HG02759 (cell line): ENCODE measurements at regions not wholly inside any gene's neighbourhood (a gene's known extent, or its start where the extent isn't known, plus 50 kb on each side); places are given as distances from the start of the nearest gene placed in this dataset.
"Not testable (repeated sequence)": the region's sequence is repeated elsewhere in the genome, so short reads cannot be mapped to it uniquely, and the experiment has no call there.

Experiments used
- ATAC-seq: cut with Tn5 transposase; IDR thresholded peaks from one replicate; pipeline ENCODE4 v1.9.1; 2021; ENCODE audit warnings: mild to moderate bottlenecking, moderate library complexity; ENCODE audit not compliant: unreplicated experiment

DNA sequence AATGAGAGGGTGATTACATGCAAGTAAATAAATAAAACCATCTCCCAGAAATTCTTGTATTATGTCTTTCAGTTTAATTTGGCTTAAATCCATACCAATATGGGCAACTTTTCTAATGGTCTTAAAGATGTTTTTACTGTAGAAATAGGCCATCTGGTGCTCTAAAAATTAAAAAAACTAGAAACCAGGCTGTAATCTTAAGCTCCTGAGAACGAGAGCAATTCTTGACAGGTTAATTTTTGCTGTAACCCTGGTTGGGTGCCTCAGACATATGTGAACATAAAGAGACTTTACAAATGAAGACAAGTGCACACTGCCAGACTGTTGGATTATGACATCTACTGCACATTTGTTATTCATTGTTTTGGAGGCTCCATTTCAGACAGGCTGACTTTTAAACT lies 246.8 kb upstream of the DAB2 start:
- no peak for ATAC-seq

DNA sequence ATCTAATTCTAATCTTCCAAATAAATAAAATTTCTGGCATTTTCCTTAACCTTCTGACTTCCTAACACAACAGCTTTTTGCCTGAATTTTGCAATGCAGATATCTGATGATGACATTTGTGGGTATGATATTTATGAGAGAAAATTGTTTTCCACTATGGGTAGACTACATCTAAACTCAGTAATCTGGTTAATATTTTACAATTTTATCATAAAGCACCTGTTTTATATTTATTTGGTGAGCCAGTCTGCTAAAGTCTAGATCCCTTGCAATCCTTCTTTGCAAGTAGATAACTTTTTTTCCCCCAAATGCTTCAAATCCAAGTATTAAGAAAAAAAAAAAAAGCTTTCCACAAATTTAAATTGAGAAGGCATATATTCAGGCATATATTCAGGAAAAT lies 246.2 kb upstream of the DAB2 start:
- no peak for ATAC-seq

DNA sequence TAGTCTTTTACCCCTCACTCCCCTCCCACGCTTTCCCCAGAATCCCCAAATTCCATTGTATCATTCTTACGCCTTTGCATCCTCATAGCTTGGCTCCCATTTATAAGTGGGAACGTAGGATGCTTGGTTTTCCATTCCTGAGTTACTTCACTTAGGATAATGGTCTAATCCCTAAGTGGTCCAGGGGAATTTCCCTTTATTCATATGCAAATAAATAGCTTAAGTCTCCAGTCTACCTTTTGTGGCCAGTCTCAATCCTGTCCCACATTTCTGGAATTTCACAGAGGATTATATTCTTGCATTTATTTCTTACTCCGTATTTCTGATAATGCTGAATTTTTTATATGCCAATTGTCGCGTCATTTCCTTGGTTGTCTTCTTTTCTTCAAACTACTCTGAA lies 245.6 kb upstream of the DAB2 start:
- no peak for ATAC-seq

DNA sequence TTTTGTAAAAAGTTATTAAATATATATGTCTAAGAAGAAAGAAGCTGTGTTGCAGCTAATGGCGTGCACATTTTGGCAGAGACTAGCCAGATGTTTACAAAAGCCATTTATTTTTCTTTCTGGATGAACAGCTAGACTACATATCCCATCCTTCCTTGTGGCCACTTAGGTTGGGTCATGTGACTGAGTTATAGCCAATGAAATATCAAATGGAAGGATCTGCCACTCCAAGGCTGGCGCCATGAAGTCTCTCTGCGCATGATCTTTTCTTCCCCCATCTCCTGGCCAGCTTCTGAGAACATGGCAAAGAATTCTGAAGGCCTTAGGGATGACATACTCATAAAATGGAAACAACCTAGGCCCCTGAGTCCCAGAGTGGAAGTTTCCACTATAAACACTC lies 244.2 kb upstream of the DAB2 start:
- no peak for ATAC-seq

DNA sequence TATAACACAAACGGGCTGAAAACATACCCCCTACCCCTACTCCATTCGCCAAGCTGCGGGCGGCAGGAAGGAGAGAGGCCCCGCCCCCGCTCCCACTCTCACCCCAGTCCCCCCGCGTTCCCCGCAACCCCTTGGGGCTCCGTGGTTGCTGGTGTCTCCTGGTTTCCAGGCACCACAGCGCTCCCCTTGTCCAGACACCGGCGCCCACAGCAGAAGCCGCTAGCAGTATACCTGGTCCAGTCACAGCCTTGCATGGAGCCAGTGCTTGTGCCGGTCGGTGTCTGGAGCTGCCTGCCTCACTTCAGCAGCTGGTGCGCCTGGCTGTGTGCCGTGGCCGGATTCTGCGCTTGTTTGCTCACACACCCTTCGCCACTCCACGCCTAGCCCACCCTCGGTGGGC lies 240.5 kb upstream of the DAB2 start:
- no peak for ATAC-seq

DNA sequence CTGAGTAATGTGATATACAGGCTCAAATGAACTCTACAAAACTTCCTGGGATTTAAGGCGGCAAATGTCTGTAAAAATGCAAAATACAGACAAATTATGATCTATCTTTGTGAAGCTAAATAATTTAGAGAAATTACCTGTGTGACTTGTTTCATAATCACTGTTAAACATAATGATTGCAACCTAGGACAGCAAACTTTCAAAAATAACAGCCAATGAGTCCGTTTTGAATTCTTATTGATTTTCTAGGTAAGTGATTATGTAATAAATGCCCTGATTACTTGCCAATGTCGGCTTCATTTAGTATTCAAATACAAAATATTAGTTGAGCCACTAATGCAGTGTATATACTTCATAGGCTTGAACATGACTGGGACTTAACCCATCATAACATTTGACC lies 238.2 kb upstream of the DAB2 start:
- ATAC-seq: no peak

DNA sequence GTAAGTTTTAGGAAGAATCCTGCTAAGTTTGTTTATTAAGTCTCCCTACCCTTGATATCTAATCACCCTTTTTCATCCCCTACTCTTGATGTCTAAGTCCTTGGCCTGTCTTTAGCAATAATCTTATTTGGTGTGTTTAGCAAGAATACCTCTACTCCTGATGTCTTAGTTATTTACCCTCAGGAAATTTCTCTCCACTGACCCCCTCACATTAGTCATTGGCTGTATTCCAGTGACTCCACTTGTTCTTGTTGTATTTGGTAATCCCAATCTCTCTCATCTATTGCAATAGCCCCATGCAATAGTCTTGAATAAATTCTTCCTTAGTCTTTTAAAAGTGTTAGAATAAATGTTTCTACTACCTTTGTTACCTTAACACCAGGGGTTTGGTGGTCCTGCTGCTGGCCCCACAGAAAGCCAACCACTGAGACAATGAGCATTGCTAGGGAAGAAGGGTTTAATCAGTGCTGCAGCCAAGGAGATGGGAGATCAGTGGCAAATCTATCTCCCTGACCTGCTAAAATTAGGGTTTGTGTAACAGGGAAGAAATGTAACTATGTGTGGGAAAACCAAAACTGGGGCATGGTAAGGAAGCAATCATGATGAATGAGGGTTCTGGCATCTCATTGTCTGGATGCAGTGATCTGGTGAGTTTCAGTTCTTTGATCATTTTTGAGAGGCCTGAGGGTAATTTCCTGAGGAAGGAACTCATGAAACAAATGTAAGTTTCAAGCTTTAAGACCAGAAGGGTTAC lies 236.4 kb upstream of the DAB2 start:
- peak; percentile 44 for ATAC-seq

DNA sequence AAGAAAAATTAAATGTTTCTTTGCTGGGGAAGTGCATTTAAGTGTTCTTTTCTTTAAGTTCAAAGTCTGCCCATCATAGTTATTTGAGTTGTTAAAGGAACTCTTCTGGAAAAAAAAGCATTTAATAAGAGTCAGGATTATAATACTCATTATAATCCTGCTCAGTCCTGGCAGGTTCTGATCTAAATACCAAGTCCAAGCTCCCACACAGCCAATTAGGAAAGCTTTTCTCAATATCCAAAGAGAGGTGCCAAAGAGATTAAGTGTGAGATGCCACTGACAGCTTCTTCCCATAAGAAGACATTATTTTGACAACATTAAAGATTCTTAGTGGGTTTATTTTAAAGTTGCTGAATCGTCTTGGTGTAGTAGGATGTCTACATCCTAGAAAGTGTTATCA lies 235.2 kb upstream of the DAB2 start:
- no peak for ATAC-seq

DNA sequence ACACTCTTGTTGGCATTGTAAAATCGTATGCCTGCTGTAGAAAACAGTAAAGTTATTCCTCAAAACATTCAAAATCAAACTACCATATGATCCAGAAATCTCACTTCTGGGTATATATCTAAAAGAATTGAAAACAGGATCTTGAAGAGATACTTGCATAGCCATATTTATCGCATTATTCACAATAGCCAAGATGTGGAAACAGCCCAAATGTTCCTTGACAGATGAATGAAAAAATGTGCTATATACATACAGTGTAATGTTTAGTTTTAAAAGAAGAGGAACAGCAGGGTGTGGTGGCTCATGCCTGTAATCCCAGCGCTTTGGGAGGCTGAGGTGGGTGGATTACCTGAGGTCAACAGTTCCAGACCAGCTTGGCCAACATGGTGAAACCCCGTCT lies 234.1 kb upstream of the DAB2 start:
- no peak for ATAC-seq

DNA sequence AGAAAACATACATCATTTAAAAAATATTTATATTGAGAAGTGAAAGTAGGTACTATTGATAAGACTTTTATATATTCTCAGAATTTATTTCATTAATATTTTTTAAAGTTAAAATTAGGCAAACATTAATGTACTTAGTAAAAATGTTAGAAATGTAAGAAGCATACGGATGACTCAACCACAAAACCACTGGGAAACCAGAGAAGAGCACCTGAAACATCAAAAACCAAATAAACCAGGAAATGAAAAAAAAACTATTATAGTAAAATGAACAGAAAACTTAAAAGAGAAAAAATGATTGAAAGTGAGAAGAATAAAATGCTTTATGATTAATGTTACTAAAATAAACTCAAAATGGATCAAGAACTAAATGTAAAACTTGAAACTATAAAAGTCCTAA lies 233.2 kb upstream of the DAB2 start:
- no peak for ATAC-seq

DNA sequence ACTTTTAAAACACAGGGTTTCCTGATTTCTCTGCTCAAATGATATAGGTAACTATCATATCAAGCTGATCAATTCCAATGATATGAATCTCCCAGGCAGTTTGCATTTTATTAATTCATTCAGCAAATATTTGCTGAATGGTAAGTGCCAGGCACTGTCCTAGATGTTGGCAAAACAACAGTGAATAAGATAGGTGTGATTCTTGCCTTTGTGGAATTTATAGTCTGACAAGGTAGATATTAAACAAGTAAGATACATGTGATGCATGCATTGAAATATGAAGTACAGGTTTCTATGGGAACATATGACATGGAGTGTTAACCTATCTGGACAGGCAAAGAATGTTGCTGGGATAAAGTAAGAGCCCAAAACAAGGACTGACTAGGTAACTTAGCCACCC lies 231.8 kb upstream of the DAB2 start:
- no peak for ATAC-seq

DNA sequence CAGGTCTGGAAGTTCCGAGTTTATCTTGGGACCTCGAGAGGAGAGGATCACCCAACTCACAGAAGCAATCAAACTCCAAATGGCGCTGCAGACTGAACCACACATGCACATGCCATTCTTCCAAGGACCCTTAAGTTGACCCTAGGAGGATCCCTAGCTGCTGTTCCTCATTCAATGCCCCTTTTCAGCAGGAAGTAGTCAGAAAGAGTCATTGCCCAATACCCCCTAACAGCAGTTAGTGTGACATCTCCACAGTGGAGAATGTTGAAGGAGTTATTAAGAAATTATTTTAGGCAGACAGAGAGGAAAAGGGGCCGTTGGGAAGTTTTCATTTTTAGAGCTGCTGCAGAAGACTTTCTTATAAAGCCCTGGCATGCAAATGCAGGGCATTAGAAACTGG lies 229.9 kb upstream of the DAB2 start:
- no peak for ATAC-seq

DNA sequence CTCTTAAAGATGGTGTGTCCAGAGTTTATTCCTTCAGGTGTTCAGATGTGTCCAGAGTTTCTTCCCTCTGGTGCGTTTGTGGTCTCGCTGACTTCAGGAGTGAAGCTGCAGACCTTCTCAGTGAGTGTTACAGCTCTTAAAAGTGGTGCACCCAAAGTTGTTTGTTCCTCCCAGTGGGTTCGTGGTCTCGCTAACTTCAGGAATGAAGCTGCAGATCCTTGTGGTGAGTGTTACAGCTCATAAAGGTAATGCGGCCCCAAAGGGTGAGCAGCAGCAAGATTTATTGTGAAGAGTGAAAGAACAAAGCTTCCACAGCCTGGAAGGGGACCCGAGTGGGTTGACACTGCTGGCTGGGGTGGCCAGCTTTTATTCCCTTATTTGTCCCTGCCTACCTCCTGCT lies 227.7 kb upstream of the DAB2 start:
- ATAC-seq: not testable (repeated sequence)

DNA sequence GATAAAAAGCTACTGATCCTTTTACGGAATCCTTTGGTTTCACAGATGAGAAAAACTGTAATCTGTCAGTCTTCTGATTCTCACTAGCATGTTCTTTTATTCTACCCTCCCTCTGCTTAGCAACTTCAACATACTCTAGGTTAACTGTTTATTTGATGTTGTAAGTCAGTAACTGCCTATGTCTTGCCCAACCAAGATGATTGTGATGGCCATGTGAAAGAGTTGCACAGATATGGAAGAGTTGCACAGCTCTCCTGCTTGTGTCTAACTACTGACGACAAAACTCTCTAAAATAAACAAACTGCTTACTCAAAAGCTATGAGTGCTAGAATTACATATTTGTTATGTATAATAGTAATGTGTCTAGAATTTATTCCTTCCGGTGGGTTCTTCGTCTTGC lies 227.3 kb upstream of the DAB2 start:
- ATAC-seq: no peak

DNA sequence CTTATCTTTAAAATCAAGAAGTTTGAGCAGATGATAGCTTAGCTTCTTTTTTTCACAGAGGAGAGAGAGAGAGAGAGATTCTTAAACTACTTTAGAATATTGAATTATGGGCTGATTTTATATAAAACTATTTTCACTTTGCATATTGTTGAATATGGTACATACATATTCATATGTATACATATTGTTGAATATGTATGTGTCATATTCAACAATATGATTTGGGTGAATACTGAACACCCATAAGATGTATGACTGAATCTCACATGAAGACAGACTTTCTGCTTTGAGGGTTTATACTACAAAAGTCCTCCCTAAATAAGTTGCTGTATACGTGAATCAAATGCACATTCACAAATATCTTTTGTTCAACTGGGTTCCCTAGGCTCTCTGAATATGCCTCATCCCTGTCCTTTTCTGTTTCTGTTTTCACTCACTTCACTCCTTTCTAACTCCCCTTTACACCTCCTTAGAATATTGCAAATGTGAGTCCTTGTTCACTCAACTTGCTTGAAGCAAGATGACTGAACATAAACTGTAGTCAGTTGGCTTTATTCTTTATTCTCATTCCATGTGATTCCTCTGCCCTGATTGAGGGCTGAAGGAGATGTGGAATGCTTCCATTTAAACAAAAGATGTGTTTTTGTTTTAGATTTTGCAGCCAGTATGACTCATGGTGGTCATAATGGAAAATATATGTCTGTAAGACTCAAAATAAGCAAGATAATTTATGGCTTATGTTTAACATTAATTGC lies 225.4 kb upstream of the DAB2 start:
- ATAC-seq: no peak

DNA sequence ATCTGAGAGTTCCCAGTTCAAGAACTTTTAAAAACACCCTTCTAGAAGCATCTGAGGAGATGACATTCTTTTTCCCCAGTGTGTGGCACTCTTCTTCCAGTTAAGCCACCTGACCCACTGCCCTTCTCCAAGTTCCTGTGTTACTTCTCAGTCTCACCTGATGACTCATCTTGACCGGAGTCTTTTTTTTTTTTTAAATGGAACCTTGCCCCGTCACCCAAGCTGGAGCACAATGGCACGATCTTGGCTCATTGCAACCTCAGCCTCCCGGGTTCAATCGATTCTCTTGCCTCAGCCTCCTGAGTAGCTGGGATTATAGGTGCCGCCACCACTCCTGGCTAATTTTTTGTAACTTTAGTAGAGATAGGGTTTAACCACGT lies 224.1 kb upstream of the DAB2 start:
- peak; percentile 55 for ATAC-seq

DNA sequence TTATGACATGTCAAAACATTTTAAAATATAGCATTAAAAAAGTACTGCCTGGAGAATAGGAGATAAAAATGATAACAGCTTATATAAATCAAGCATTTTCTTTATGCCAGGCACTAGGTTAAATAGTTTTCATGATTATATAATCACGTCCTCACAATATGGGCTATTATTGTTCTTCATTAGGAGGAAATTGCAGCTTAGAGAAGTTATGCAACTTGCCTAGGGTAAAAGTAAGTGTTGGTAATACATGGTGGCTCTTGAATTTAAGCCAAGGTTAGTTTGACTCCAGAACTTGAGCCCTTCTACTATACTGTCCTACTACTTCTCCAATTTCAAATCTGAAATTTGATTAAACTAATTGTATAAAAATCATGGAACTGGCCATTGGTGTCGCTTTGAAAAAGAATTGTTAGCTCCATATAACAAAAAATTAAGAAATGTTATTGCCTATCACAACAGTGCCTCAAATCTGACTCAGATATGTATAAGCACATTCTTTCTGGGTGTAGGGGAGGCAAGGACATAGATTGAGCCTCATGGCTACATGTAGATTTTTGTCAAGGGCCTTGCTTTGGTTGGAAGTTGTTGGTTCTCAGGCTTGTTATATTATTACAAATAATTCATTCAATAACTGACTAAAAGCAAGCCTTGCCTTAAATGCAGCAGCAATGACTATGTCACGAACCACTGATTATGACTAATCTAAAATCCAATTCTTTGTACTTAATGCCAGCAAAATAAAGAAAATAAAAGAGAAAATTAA lies 223.5 kb upstream of the DAB2 start:
- ATAC-seq: no peak

DNA sequence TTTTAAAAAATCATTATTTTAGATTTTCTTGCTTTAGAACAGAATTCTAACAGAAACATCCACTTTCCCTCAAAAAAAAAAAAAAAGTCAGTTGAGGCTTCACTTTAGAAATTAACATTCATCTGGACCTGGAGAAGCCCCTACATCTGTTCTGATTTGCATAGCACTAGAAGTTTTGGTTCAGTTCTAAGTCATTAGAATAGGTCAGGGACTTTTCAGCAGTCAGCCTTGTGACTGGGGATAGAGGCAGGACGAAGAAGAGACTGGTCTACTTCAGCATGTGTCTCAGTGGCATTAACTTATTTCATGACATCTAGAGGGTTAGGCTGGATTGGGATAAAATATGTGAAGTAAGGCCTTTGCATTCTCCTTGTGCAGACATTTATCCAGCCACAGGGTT lies 215.8 kb upstream of the DAB2 start:
- peak; percentile 99 for ATAC-seq

DNA sequence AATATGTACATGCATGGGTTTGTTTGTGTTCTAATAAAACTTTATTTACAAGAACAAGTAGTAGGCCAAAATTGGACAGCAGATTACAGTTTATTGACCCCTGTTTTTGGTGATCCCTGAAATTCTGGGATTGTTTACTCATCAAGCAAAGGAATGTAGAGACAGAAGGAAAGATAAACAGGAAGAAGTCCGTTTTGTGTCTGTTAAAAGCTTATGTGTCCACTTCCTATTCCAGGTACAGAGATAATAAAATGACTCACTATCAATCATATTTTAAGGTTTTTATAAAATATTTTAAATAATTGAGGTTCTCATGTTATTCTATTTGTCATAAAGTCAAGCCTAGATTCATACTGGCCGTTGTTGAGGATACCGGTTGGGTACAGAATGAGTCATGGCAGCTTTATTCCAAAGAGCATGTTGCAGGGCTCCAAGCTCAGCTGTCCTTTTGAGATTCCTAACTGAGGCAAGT lies 214.9 kb upstream of the DAB2 start:
- ATAC-seq: no peak

DNA sequence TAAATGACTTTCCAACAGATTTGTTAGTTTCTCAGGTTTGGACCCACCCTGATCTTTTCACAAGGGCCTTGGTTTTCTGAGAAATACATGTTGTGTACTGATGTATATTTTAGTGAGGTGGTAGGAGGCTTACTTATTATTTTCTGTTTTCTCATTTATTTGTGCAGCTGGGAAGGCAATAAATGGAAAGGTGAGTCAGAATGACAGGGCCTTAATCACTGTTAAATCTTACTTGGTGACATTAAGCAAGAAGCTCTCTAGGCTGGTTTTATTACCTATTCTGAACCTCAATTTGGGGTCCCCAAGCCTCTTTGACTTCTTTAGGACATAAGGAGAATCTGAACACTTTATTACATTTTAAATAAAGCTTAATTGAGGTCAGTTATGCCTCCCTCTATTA lies 214.0 kb upstream of the DAB2 start:
- no peak for ATAC-seq

DNA sequence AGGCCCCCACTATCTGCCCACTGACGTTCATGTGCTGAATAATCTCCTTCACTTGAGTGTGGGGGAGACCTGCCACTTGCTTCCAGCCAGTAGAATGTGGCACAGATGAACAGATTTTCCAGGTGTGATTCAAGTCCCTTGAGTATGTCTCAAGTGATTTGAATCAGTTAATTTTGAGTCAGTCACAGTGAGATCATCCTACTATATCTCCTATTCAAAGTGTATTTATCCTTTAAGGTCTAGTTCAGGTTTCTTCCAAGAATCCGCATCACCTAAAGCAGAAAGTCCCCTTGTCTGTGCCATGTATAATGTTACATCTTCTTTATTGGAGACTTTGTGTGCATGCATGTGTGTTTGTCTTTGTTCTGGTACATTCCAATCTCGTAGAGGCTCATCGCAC lies 208.3 kb upstream of the DAB2 start:
- no peak for ATAC-seq

DNA sequence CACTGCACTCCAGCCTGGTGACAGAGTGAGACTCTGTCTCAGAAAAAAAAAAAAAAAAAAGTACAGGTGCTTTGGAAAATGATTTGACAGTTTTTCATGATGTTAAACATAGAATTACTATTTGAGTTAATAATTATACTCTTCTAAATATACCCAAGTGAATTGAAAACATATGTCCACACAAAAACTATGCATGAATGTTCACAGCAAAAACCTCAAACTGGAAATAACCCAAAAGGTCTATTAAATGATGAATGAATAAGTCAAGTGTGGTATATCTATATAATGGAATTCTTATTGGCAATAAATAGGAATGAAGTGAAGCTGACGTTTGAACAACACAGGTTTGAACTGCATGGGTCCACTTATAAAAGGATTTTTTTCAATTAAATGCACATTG lies 207.2 kb upstream of the DAB2 start:
- ATAC-seq: no peak
